Fibroblast of pulmonary artery (primary cell): ENCODE measurements at regions not wholly inside any gene's neighbourhood (a gene's known extent, or its start where the extent isn't known, plus 50 kb on each side); places are given as distances from the start of the nearest gene placed in this dataset.
A peak's percentile ranks its signal among the peaks of the same experiment; 100 is the strongest.

Experiments used
- DNase-seq: peaks from one replicate; pipeline ENCODE4 v3.0.0-alpha.2; 2010; ENCODE audit warnings: low read depth
- H3K4me3 ChIP-seq: replicated peaks from 2 replicates; pipeline ENCODE4 v1.5.1; 2011; ENCODE audit warnings: low read depth, mild to moderate bottlenecking, control low read depth, low read length, moderate library complexity
- TF ChIP-seq, protein P1 (sequence below): IDR thresholded peaks from 2 replicates; pipeline ENCODE4 v1.5.1; 2011; ENCODE audit warnings: mild to moderate bottlenecking, control low read depth, low read length, inconsistent platforms; ENCODE audit errors: missing control alignments

DNA sequence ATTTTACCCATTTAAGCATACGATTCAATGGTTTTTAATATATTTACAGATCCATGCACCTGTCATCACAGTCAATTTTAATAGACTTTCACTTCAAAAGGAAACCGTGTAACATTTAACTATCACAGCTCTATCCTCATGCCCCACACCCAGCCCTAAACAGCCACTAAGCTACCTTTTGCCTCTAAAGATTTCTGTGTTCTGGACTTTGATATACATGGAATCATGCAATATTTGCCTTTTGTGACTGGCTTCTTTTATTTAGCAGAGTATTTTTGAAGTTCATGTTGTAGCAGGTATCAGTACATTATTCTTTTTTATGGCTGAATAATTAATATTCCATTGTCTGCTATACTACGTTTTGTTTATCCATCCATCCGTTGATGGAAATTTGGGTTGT, 50.3 kb upstream of the STX16 start:
- no peak overlapping the region for H3K4me3 ChIP-seq
- TF ChIP-seq, protein P1, sequence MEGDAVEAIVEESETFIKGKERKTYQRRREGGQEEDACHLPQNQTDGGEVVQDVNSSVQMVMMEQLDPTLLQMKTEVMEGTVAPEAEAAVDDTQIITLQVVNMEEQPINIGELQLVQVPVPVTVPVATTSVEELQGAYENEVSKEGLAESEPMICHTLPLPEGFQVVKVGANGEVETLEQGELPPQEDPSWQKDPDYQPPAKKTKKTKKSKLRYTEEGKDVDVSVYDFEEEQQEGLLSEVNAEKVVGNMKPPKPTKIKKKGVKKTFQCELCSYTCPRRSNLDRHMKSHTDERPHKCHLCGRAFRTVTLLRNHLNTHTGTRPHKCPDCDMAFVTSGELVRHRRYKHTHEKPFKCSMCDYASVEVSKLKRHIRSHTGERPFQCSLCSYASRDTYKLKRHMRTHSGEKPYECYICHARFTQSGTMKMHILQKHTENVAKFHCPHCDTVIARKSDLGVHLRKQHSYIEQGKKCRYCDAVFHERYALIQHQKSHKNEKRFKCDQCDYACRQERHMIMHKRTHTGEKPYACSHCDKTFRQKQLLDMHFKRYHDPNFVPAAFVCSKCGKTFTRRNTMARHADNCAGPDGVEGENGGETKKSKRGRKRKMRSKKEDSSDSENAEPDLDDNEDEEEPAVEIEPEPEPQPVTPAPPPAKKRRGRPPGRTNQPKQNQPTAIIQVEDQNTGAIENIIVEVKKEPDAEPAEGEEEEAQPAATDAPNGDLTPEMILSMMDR = no peak
- DNase-seq = no peak

DNA sequence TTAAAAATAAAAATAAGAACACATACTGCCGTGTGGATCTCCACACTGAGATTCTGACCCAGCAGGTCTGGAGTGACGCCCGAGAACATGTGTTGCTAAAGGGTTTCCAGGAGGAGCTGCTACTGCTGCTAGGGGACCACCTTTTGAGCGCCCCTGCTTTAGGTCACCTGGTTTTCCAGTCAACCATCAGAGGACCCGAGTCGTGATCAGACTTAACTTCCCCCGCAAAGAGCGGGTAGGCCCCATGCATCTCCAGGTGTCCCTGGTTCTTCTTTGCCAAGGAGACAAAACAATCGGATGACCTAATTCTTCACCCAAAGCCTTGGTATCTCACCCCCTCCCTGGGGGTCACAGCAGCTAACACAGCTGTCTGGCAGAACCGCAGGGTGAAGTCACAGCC, 51.1 kb upstream of the STX16 start:
- no peak overlapping the region for H3K4me3 ChIP-seq
- no peak for DNase-seq
- TF ChIP-seq, protein P1 = no peak

DNA sequence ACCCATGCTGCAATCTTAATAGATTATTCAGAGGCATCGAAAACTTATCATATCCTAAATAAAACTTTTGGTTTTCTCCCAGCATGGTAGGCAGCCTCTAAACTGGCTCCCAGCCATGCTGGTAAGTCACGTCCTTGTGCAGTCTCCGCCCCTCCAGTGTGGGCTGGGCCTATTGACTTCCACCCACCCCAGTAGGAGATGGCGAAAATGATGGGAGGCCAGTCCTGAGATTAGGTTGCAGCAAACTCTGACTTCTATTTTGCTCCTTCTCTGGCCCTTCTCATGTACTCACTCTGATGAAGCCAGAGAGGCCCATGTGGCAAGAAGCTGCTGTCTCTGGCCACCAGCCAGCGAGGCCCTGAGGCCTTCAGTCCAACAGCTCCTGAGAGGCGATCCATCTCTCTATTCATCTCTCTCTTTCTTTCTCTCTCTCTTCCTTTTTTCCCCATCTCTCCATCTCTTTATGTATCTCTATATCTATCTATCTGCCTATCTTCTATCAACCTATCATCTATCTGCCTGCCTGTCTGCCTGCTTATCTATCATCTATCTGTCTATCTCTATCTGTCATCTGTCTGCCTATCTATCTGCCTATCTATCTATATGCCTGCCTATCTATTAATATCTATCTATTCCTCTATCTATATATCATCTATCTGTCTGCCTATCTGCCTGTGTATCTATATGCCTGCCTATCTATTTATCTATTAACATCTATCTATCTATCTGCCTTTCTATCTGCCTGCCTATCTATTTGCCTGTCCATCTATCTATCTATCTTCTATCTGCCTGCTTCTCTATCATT, 52.7 kb upstream of the STX16 start:
- TF ChIP-seq, protein P1 = no peak
- H3K4me3 ChIP-seq = no peak overlapping the region
- peak; percentile 80 for DNase-seq

DNA sequence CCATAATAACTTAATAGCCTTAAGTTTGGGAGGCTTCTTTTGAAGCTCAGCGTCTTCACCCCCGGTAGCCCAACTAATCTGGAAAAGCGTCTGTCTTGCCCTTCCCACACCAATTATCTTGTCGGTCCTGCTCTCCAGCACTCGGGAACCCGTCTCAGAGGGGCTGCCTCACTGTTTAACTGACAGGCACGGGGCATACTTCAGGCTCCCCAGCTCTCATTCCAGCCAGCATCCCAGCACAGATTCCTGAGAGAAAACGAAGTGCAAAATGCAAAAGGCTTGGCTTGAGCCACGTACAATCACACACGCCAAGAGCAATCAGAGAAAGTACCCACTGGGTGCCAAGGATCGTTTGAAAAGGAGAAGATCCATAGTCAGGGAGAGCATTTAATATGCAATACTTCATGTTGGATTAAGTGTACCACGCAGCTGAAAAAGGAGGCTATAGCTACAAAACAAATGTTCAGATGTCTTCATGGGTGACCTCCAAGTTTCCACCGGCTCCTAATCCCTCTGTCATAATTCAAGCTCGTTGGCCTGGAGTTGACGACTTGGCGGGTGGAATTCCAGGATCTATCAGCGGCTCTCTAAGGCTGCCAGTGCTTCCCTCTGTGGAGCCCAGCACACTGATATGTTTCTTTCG, 53.7 kb upstream of the STX16 start:
- TF ChIP-seq, protein P1 = no peak
- no peak overlapping the region for H3K4me3 ChIP-seq
- DNase-seq = no peak

GRCh38 chr20:58596750-58597248, 54.3 kb upstream of the STX16 start:
- TF ChIP-seq, protein P1 = no peak
- DNase-seq = no peak
- H3K4me3 ChIP-seq = no peak overlapping the region

- no peak for DNase-seq
- no peak overlapping the region for H3K4me3 ChIP-seq
- TF ChIP-seq, protein P1 = no peak
Measured at GRCh38 chr20:58596244-58596643, 54.8 kb upstream of the STX16 start.
